Femur (tissue), 1 donor: ENCODE measurements at regions not wholly inside any gene's neighbourhood (a gene's known extent, or its start where the extent isn't known, plus 50 kb on each side); places are given as distances from the start of the nearest gene placed in this dataset.
"Not testable (repeated sequence)": the region's sequence is repeated elsewhere in the genome, so short reads cannot be mapped to it uniquely, and the experiment has no call there.

ENCODE experiments used
- DNase-seq: peaks from one replicate; pipeline ENCODE4 v3.0.0-alpha.2; 2017

GRCh38 chr15:35281515-35281914 lies 196.4 kb upstream of the NANOGP8 start:
- DNase-seq, result no peak

- no peak for DNase-seq
Measured at GRCh38 chr15:35279811-35280210, 194.7 kb upstream of the NANOGP8 start.

GRCh38 chr15:35271371-35272043 lies 186.4 kb upstream of the NANOGP8 start:
- DNase-seq, result no peak

GRCh38 chr15:35260941-35261340 lies 175.8 kb upstream of the NANOGP8 start:
- no peak for DNase-seq

GRCh38 chr15:35260274-35260673 lies 175.2 kb upstream of the NANOGP8 start:
- DNase-seq, result not testable (repeated sequence)

- no peak for DNase-seq
Measured at GRCh38 chr15:35256551-35256950, 171.5 kb upstream of the NANOGP8 start.

GRCh38 chr15:35256141-35256540 lies 171.0 kb upstream of the NANOGP8 start:
- no peak for DNase-seq

- not testable (repeated sequence) for DNase-seq
Measured at GRCh38 chr15:35254908-35255307, 169.8 kb upstream of the NANOGP8 start.

GRCh38 chr15:35254062-35254461 lies 169.0 kb upstream of the NANOGP8 start:
- no peak for DNase-seq

GRCh38 chr15:35252351-35252865 lies 167.3 kb upstream of the NANOGP8 start:
- DNase-seq, result no peak

- DNase-seq, result no peak
Measured at GRCh38 chr15:35247150-35247549, 162.1 kb upstream of the NANOGP8 start.

- no peak for DNase-seq
Measured at GRCh38 chr15:35246451-35246850, 161.4 kb upstream of the NANOGP8 start.

GRCh38 chr15:35245681-35246080 lies 160.6 kb upstream of the NANOGP8 start:
- not testable (repeated sequence) for DNase-seq

- DNase-seq, result no peak
Measured at GRCh38 chr15:35244227-35244626, 159.1 kb upstream of the NANOGP8 start.

GRCh38 chr15:35243758-35244157 lies 158.7 kb upstream of the NANOGP8 start:
- no peak for DNase-seq

GRCh38 chr15:35239693-35240092 lies 154.6 kb upstream of the NANOGP8 start:
- DNase-seq, result not testable (repeated sequence)

GRCh38 chr15:35238448-35238847 lies 153.4 kb upstream of the NANOGP8 start:
- DNase-seq, result not testable (repeated sequence)

- DNase-seq, result no peak
Measured at GRCh38 chr15:35229085-35229484, 144.0 kb upstream of the NANOGP8 start.

- DNase-seq, result no peak
Measured at GRCh38 chr15:35218215-35218614, 133.1 kb upstream of the NANOGP8 start.

- DNase-seq, result no peak
Measured at GRCh38 chr15:35215093-35215492, 130.0 kb upstream of the NANOGP8 start.

- no peak for DNase-seq
Measured at GRCh38 chr15:35211240-35211902, 126.3 kb upstream of the NANOGP8 start.

GRCh38 chr15:35210370-35210769 lies 125.3 kb upstream of the NANOGP8 start:
- DNase-seq, result no peak

GRCh38 chr15:35209838-35210237 lies 124.7 kb upstream of the NANOGP8 start:
- DNase-seq, result no peak

GRCh38 chr15:35208353-35208752 lies 123.3 kb upstream of the NANOGP8 start:
- DNase-seq, result no peak
